Fibroblast of gingiva (primary cell): ENCODE measurements at regions not wholly inside any gene's neighbourhood (a gene's known extent, or its start where the extent isn't known, plus 50 kb on each side); places are given as distances from the start of the nearest gene placed in this dataset.

Experiments used
- DNase-seq: peaks from one replicate; pipeline ENCODE4 v3.0.0-alpha.2; 2011; ENCODE audit warnings: low read depth

DNA sequence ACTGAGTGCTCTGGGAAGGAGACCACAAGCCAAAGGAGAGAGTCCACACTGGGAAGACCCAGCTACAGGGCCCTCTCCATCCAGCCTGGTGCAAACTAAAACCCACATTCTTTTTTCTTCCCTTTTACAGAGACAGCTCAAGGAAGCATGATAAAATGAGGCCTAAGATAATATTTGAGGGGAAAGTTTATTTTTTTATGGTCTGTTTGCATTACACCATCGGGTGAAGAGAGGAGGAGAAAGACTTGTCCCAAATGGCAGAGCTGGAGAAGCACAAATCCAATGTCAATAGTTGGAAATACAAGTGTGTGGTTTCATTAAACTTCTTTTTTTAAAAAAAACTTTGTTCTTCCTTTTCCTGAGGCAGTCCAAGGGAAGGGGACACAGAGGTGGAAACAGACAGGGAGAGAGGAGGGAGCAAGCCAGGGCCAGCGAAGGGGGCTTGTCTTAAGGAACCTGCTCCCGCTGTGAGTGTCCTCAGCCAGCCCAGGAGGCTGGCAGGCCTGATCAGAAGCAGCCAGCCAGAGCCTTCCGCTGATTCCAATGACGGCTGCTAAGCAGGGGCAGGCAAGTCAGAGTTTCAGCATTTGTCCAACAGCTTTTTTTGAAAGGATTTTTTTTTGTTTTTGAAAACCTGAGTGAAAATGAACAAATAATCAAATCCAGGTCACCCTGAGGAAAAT lies 203.8 kb upstream of the SIX2 start:
- peak; percentile 26 for DNase-seq

DNA sequence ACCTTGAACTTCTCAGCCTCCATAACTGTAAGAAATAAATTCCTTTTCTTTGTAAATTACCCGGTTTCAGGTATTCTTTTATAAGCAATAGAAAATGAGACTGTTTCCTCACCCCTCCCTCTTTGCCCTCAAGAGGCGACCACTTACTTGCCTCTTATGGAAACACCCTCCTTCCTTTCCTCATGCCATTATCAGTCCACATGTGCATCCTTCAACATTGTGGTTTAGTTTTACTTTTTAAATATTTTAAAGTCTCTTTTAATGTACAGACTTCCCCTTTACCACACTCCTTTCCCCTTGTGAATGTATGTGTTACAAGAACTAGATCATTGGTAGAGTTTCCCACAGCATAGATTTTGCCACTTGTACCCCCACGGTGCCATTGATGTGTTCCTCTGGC lies 202.4 kb upstream of the SIX2 start:
- no peak for DNase-seq

- DNase-seq, result peak; percentile 94
Measured at GRCh38 chr2:45210462-45211195, 201.4 kb upstream of the SIX2 start.

DNA sequence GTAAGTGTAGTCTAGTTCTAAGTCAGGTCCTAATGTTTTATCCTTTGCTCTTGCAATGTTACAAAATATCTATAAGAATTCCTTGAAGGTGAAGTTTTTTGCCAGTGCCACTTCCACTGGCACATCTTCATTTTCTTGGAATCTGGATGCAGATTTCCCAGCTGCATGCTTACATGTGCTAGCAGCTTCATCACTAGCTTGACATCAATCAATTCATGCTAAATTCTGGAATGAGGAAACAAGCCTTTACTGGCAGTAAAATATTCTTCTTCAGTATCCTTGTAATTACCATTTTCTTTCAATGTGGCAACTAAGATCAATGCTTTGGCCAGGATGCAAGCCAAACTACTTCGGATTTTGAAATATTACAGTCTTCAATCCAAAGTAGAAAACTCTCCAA lies 200.6 kb upstream of the SIX2 start:
- no peak for DNase-seq

DNA sequence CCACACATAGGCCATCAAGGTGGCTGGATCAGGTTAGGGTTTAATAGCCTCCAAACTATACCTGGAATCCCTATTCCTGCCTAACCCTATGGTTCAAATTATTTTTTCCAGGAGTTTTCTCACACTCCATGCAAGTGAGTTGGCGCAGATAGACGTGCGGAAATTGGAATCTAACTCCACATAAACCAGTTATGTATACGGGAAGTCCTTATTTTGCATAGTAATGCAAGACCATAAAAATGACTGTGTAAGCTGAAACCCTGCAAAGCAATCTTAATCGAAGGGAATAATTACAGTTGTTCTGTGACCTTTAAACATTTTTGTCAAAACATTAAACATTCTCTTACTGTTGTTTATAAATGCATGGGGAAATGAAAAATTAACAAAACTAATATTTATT lies 200.1 kb upstream of the SIX2 start:
- DNase-seq, result no peak

- no peak for DNase-seq
Measured at GRCh38 chr2:45207101-45207500, 197.8 kb upstream of the SIX2 start.

GRCh38 chr2:45205985-45206384 lies 196.7 kb upstream of the SIX2 start:
- no peak for DNase-seq

- no peak for DNase-seq
Measured at GRCh38 chr2:45205480-45205879, 196.2 kb upstream of the SIX2 start.

DNA sequence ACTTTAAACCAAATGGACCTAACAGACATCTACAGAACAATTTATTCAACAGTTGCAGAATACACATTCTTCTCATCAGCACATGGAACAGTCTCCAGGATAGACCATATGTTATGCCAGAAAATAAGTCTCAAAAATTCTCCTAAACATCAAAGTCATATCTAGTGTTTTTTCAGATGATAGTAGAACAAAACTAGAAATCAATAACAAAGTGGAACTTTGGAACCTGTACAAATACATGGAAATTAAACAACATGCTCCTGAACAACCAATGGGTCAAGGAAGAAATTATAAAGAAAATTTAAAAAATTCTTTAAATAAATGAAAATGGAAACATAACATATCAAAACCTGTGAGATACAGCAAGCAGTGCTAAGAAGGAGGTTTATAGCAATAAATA lies 194.1 kb upstream of the SIX2 start:
- no peak for DNase-seq

DNA sequence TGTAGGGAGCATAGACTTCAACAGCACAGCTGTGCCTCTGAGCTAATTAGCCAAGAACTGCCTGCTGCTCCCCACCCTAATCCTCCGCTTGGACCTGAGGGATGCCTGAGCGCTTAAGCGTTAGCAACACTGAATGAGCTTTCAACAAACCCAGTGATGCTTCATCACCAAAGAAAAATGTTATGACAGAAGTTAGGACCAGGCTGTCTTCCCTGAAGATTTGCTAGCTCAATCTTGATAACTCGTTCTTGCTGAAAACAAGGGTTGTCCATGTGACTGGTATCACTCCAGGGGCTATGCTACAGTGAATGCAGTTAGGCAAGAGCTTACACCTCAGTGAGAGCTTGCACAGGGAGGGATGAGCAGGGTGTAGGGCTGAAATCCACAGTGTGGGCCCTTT lies 190.7 kb upstream of the SIX2 start:
- DNase-seq, result no peak

DNA sequence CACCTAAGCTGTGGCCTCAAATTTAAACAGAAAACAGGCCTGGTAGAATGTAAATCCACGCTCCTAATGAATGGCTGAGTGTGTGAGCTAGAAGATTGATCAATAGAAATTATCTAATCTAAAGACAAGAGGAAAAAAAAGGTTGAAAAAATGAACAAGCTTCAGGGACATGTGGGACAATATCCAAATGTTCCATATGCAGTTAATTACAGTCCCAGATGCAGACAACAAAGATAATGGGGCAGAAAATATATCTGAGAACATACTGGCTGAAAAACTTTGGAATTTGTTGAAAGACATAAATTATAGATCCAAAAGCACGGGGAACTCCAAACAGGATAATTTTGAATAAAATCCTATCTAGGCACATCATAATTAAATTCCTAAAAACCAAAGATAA lies 186.7 kb upstream of the SIX2 start:
- no peak for DNase-seq

DNA sequence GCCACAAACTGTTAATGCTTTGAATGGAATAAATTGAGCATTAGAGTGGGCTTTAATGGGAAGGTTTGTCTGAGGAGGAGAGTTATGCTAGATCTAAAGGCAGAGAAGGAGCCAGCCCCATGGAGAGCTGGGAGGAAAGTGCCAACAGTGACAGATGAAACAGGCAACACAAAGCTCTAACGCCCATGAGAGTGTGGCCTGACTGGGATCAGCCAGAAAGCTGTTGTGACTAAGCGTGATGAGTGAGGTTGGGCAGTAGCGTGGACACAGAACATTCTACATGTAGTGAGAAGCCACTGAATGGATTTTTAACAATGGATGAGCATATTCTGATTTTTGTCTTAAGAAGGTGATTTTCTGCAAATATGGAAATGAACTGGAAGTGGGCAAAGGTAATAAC lies 185.3 kb upstream of the SIX2 start:
- no peak for DNase-seq

DNA sequence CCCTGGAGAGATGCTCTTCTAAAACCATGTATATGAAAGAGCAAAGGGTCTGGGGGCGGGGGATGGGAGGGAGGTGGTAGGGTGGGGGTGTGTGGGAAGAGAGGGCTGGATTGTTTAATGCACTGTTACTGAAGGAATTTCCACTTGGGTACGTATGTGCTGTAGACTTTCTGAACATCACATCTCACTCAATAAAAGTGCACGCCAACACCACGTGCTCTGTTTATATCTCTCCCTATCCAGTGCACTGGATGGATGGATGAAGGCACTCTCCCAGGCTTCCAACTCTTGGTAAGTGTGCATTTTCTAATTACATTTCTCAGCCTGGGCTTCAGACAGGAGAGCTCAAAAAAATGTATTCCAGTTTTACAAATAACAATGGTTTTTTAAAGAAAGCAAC lies 184.3 kb upstream of the SIX2 start:
- DNase-seq, result no peak

GRCh38 chr2:45192991-45193390 lies 183.7 kb upstream of the SIX2 start:
- DNase-seq, result no peak

GRCh38 chr2:45192481-45192880 lies 183.2 kb upstream of the SIX2 start:
- DNase-seq, result no peak

GRCh38 chr2:45191976-45192375 lies 182.7 kb upstream of the SIX2 start:
- DNase-seq, result peak; percentile 93

DNA sequence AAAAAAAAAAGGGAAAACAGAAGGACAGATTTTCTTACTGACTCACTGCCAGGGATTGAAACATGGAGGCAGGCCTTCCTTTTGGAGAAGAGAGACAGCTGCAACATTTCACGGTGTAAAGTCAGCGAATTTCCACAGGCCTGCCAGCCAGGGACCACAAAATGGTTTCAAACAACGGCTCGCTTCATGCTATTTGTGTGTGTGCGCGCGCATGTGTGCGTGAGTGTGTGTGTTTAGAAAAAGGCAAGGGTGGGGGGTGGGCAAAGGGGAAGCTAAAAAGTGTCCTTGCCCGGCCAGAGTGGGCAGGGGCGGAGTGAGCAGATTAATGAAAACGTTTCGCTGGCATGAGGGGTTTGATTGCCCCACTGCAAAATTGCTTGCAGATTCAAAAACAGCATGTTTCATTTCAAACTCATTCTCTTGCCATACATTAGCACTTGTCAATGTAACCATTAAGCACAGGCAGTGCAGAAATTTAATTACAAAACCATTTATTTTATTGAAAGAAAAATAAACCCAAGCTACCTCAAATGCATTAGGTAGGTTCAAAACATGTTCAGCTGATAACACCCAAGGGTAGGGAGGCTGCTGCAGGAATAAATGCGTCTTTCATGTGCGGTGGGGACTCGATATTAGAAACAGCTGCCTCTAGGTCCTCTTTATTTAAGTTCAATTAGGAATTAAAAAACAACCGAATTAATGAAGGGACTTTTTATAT lies 182.1 kb upstream of the SIX2 start:
- peak; percentile 59 for DNase-seq

- peak; percentile 62 for DNase-seq
Measured at GRCh38 chr2:45190481-45190942, 181.3 kb upstream of the SIX2 start.

- no peak for DNase-seq
Measured at GRCh38 chr2:45184606-45185005, 175.4 kb upstream of the SIX2 start.

DNA sequence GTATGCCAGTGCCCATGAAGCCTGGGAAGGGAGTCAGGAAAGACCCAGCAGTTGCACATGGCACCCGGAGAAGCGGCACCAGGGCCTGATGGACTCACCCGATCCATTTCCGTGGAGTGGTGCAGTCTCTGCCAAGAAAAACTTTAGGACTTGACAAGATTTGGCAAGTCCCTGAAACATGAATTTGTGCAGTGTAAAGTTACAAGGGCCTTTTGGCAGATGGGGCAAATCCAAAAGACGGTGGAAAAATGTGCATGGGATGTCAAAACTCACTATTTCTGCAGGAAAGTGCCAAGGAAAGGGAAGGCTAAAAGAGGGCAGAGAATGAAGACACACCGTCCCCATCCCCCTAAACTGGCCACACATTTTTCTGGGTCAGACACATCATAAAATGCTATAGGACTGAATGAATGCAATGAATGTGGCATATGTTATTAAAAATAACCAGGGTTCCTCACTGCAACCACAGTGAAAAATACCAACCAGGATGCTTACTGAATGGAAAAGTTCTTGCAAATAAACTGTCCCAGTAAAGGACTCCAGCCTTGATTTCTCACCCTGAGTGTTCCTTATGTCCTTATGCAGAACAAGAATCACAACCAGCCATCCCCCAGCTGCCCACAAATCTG lies 173.5 kb upstream of the SIX2 start:
- DNase-seq, result peak; percentile 99

DNA sequence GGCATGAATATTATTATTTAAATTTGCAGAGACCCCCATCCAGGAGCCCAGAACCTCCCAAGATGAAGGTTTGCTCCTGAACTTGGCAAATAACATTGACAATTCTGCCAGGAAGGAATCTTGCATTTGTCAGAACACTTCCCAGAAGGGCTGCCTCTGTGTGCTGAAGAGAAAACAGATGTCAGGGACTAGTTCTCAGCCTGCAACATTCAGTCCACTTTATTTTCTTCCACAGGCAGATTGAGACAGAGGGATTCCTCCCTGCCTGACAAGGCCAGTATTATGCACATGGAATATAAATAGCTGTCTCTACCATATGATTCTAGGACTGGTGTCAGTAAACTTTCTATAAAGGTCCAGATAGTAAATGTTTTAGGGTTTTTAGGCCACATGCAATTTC lies 171.5 kb upstream of the SIX2 start:
- DNase-seq, result peak; percentile 90

DNA sequence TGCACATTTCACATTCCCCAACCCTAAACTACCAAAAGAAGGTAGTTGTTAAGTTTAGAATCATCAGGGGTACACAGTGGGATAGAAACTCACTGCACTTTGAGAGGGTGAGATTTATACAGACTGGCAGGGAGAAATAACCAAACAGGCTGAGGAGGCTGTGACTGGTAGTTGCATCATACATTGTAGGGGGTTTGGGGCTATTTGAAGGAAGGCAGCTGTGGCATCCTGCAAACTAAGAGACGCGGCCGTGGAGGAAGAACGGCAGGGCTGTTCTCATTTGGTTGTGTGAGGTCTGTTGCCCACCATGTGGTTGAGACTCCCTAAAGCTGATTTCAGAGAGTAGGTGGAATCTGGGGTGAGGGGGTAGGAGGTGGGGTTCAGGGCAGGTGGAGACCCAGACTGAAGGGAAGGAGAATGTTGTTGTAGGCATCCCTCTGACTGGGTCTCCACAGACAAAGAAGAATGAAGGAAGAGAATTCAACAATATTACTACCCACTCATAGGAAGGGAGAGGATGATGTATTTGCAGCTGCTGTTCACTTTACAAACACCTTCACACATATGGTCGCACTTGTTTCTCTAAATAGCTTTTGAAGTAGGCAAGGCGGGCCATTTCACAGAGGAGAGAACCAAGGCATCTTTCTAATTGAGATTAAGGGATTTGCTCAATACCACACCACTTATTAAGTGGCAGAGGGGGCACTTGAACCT lies 170.9 kb upstream of the SIX2 start:
- peak; percentile 53 for DNase-seq
